Activated CD8-positive, alpha-beta T cell treated with anti-CD3 and anti-CD28 coated beads for 36 hours (primary cell): ENCODE measurements at regions not wholly inside any gene's neighbourhood (a gene's known extent, or its start where the extent isn't known, plus 50 kb on each side); places are given as distances from the start of the nearest gene placed in this dataset.
A peak's percentile ranks its signal among the peaks of the same experiment; 100 is the strongest.
"Not testable (repeated sequence)": the region's sequence is repeated elsewhere in the genome, so short reads cannot be mapped to it uniquely, and the experiment has no call there.

ENCODE experiments used
- ATAC-seq: fragments of 200-7000 bp; cut with Tn5 transposase; one replicate; pipeline ENCODE4 v1.10.0; 2021; ENCODE audit warnings: mild to moderate bottlenecking, moderate library complexity
- CTCF ChIA-PET: fragments of 350-600 bp; sonication (Branson Sonifier 250); formaldehyde crosslinking; loops from one replicate; lab custom pipeline; 2021; ENCODE audit warnings: antibody characterized with exemption; lab: Charles Lee
- POLR2A ChIA-PET: fragments of 350-600 bp; sonication (Branson Sonifier 250); formaldehyde crosslinking; loops from one replicate; lab custom pipeline; 2021; ENCODE audit warnings: antibody characterized with exemption; lab: Charles Lee
- DNase-seq: peaks from one replicate; pipeline ENCODE4 v3.0.0-alpha.2; 2020
- H3K27ac Mint-ChIP-seq: one replicate; pipeline ENCODE4 v1.8.0; 2021; ENCODE audit warnings: mild to moderate bottlenecking, mixed read lengths
- H3K27me3 Mint-ChIP-seq: one replicate; pipeline ENCODE4 v1.8.0; 2021; ENCODE audit warnings: mixed read lengths
- H3K36me3 Mint-ChIP-seq: one replicate; pipeline ENCODE4 v1.8.0; 2021; ENCODE audit warnings: low read depth, mixed read lengths
- H3K4me1 Mint-ChIP-seq: one replicate; pipeline ENCODE4 v1.8.0; 2021; ENCODE audit warnings: low read depth, mixed read lengths
- H3K4me3 Mint-ChIP-seq: one replicate; pipeline ENCODE4 v1.8.0; 2021; ENCODE audit warnings: mild to moderate bottlenecking, moderate library complexity, mixed read lengths
- H3K9me3 Mint-ChIP-seq: one replicate; pipeline ENCODE4 v1.8.0; 2021; ENCODE audit warnings: mixed read lengths
- CTCF ChIP-seq: fragments of 200-600 bp; IDR thresholded peaks from one replicate; pipeline ENCODE4 v1.8.0; 2022; ENCODE audit warnings: antibody characterized with exemption, mild to moderate bottlenecking
- intact Hi-C: fragments of 100-400 bp; cut with micrococcal nuclease; formaldehyde crosslinking; loops from one replicate; pipeline ENCODE4 v1.10.0; 2022

DNA sequence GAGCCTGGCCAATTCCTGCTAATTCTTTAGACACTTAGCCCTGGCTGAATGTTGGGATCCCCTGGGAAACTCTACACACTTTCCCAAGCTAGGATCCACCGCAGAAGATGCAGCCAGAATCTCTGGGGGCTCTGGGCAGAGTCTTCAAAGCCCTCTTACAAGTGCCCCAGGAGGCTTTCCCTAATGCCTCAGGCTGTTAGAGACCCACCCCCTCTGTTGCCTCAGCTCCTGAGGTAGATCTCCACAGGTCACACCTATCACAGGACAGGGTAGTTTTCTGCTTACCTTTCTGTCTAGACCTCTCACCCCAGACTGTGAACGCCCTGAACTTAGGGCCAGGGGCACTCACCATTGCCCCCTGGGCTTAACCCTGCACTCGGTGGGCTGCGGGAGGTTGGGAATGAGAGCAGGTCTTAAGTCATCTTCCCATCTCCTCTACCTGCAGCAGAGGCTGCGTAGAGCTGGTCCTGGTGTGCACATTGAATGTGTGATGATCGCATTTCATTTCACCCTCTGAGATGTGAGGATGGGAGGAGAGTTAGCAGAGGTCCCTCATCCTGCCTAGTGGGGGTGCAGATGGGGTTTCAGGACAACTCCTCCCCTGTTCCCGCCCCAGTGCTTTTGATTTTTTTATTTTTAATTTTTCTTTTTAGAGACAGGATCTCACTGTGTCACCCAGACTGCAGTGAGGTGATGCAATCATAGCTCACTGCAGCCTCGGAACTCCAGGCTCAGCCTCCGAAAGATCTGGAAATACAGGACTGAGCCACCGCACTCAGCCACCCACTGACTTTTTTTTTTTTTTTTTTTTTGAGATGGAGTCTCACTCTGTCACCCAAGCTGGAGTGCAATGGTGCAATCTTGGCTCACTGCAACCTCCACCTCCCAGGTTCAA, 89.0 kb upstream of the LHX1 start:
- Mint-ChIP-seq H3K9me3 (no peaks in the 10 kb centered on the region), H3K36me3 (no peaks in the 10 kb centered on the region), H3K4me3 (no peak overlapping the region), H3K27me3 (peaks cover 14% of the 10 kb centered on the region), H3K27ac (no peak overlapping the region), H3K4me1 (peaks cover 33% of the 10 kb centered on the region)
- POLR2A ChIA-PET = interaction anchor here (1.1 kb wide), 1 partner anchor 73 kb away, joined by 4 read pairs; no protein-coding TSS in a partner anchor
- DNase-seq (no peak), ATAC-seq (no peak)
- intact Hi-C loops = no loop called here
- TF ChIP-seq CTCF = no peak
- CTCF ChIA-PET = interaction anchor here (1.1 kb wide), 1 partner anchor 200 kb away, joined by 3 read pairs; no protein-coding TSS in a partner anchor

DNA sequence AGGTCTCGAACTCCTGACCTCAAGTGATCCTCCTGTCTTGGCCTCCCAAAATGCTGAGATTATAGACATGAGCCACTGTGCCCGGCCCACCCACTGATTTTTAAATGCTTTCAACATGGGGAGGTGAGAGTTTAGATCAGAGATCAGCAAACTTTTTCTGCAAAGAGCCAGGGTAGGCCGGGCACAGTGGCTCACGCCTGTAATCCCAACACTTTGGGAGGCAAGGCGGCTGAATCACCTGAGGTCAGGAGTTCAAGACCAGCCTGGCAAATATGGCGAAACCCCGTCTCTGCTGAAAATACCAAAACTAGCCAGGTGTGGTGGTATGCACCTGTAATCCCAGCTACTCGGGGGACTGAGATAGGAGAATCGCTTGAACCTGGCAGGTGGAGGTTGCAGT, 88.3 kb upstream of the LHX1 start:
- POLR2A ChIA-PET = interaction anchor here (1.1 kb wide), 1 partner anchor 73 kb away, joined by 4 read pairs; no protein-coding TSS in a partner anchor
- Mint-ChIP-seq H3K4me1 (peaks cover 37% of the 10 kb centered on the region), H3K27me3 (peaks cover 13% of the 10 kb centered on the region)
- DNase-seq, H3K9me3 Mint-ChIP-seq, H3K36me3 Mint-ChIP-seq, ATAC-seq, CTCF ChIA-PET, intact Hi-C loops, H3K27ac Mint-ChIP-seq, H3K4me3 Mint-ChIP-seq: not testable (repeated sequence)

GRCh38 chr17:36849871-36850348, 87.4 kb upstream of the LHX1 start:
- Mint-ChIP-seq H3K9me3 (no peaks in the 10 kb centered on the region), H3K27ac (no peak overlapping the region), H3K4me1 (peaks cover 37% of the 10 kb centered on the region), H3K27me3 (peaks cover 6% of the 10 kb centered on the region), H3K36me3 (no peaks in the 10 kb centered on the region), H3K4me3 (no peak overlapping the region)
- POLR2A ChIA-PET = interaction anchor here (1.1 kb wide), 1 partner anchor 72 kb away, joined by 4 read pairs; no protein-coding TSS in a partner anchor
- intact Hi-C loops = no loop called here
- CTCF ChIA-PET = interaction anchor here (1.0 kb wide), 1 partner anchor 248 kb away, joined by 4 read pairs; the partner anchor contains the start of gene MRM1
- no peak for TF ChIP-seq CTCF
- peak; percentile 72 for DNase-seq
- peak; percentile 71 for ATAC-seq

- TF ChIP-seq CTCF = no peak
- ATAC-seq = peak; percentile 18
- intact Hi-C loops = no loop called here
Measured at GRCh38 chr17:36850790-36851189, 86.5 kb upstream of the LHX1 start.

DNA sequence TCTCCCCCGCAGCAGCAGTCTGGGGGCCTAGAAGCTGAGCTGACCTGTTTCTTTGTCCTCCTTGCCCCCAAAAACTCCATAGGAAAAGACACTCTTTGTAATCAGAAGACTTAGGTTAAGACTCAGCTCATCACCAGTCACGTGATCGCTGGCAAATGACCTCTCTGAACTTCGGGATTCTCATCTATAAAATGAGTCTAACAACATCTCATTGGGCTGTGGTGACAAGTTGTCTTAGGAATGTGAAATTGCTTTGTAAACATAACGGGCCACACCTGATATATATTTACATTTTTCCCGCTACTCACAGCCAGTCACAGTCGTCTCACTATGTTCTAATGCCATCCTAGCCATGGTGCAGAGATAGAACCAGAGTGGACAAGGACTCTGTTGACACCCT, 86.0 kb upstream of the LHX1 start:
- peaks cover 3% of the 10 kb centered on the region for H3K27me3 Mint-ChIP-seq
- no peak for ATAC-seq
- CTCF ChIA-PET = no interaction called here
- no peaks in the 10 kb centered on the region for H3K36me3 Mint-ChIP-seq
- no peak overlapping the region for H3K4me3 Mint-ChIP-seq
- H3K4me1 Mint-ChIP-seq = peaks cover 32% of the 10 kb centered on the region
- no peak overlapping the region for H3K27ac Mint-ChIP-seq
- no peak for DNase-seq
- intact Hi-C loops = no loop called here
- TF ChIP-seq CTCF = no peak
- POLR2A ChIA-PET = no interaction called here
- no peaks in the 10 kb centered on the region for H3K9me3 Mint-ChIP-seq

More at GRCh38 chr17:36850790-36851189, 86.5 kb upstream of the LHX1 start:
- no peaks in the 10 kb centered on the region for H3K9me3 Mint-ChIP-seq
- CTCF ChIA-PET = no interaction called here
- H3K4me3 Mint-ChIP-seq = no peak overlapping the region
- POLR2A ChIA-PET = no interaction called here
- DNase-seq = no peak
- H3K36me3 Mint-ChIP-seq = no peaks in the 10 kb centered on the region
- peaks cover 3% of the 10 kb centered on the region for H3K27me3 Mint-ChIP-seq
- H3K27ac Mint-ChIP-seq = peak overlapping the region; percentile 15
- H3K4me1 Mint-ChIP-seq = peaks cover 32% of the 10 kb centered on the region

DNA sequence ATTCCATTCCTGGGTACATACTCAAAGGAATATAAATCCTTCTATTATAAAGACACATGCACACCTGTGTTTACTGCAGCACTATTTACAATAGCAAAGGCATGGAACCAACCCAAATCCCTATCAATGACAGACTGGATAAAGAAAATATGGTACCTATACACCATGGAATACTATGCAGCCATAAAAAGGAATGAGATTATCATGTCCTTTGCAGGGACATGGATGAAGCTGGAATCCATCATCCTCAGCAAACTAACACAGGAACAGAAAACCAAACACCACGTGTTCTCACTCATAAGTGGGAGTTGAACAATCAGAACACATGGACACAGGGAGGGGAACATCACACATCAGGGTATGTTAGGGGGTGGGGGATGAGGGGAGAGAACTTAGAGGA, 84.8 kb upstream of the LHX1 start:
- H3K36me3 Mint-ChIP-seq, DNase-seq, H3K9me3 Mint-ChIP-seq, H3K4me3 Mint-ChIP-seq, CTCF ChIA-PET, H3K27me3 Mint-ChIP-seq, ATAC-seq, H3K27ac Mint-ChIP-seq, POLR2A ChIA-PET, intact Hi-C loops: not testable (repeated sequence)
- peaks cover 32% of the 10 kb centered on the region for H3K4me1 Mint-ChIP-seq
